Mesendoderm (in vitro differentiated cells): ENCODE measurements at regions not wholly inside any gene's neighbourhood (a gene's known extent, or its start where the extent isn't known, plus 50 kb on each side); places are given as distances from the start of the nearest gene placed in this dataset.

Experiments
- DNase-seq: peaks from one replicate; pipeline ENCODE4 v3.0.0; 2013
- H2AK5ac ChIP-seq: 2 replicates; pipeline ENCODE4 v1.6.1; 2013; ENCODE audit warnings: low read length, inconsistent platforms
- H2BK120ac ChIP-seq: 2 replicates; pipeline ENCODE4 v1.6.1; 2013; ENCODE audit warnings: low read depth, mild to moderate bottlenecking, low read length, moderate library complexity, mixed read lengths
- H2BK15ac ChIP-seq: replicated peaks from 2 replicates; pipeline ENCODE4 v1.6.1; 2013; ENCODE audit warnings: low read depth, mild to moderate bottlenecking, moderate library complexity
- H2BK5ac ChIP-seq: 2 replicates; pipeline ENCODE4 v1.6.1; 2013; ENCODE audit warnings: low read length, inconsistent platforms
- H3K18ac ChIP-seq: 2 replicates; pipeline ENCODE4 v1.6.1; 2013; ENCODE audit warnings: mild to moderate bottlenecking, low read length, mixed read lengths
- H3K23ac ChIP-seq: one replicate; pipeline ENCODE4 v1.6.1; 2013; ENCODE audit warnings: low read length
- H3K27ac ChIP-seq: 2 replicates; pipeline ENCODE4 v1.5.1; 2013; ENCODE audit warnings: low read depth, mild to moderate bottlenecking, inconsistent platforms, low read length, moderate library complexity
- H3K27me3 ChIP-seq: 2 replicates; pipeline ENCODE4 v1.6.1; 2013; ENCODE audit warnings: low read length, control low read depth, mild to moderate bottlenecking, inconsistent platforms; ENCODE audit not compliant: insufficient read depth, poor library complexity
- H3K36me3 ChIP-seq: 2 replicates; pipeline ENCODE4 v1.6.1; 2013; ENCODE audit warnings: low read length, inconsistent platforms; ENCODE audit not compliant: control insufficient read depth, insufficient read depth
- H3K4ac ChIP-seq: one replicate; pipeline ENCODE4 v1.6.1; 2013; ENCODE audit warnings: low read depth, mild to moderate bottlenecking, low read length, moderate library complexity
- H3K4me1 ChIP-seq: 2 replicates; pipeline ENCODE4 v1.6.1; 2013; ENCODE audit warnings: low read depth, low read length, inconsistent platforms; ENCODE audit not compliant: control insufficient read depth
- H3K4me2 ChIP-seq: 2 replicates; pipeline ENCODE4 v1.6.1; 2013; ENCODE audit warnings: low read length
- H3K4me3 ChIP-seq: 2 replicates; pipeline ENCODE4 v1.5.1; 2013; ENCODE audit warnings: mild to moderate bottlenecking, low read length
- H3K56ac ChIP-seq: one replicate; pipeline ENCODE4 v1.6.1; 2013; ENCODE audit warnings: low read length
- H3K79me1 ChIP-seq: 2 replicates; pipeline ENCODE4 v1.6.1; 2013; ENCODE audit warnings: low read length, inconsistent platforms
- H3K79me2 ChIP-seq: 2 replicates; pipeline ENCODE4 v1.6.1; 2013; ENCODE audit warnings: mild to moderate bottlenecking, low read length; ENCODE audit not compliant: control insufficient read depth, insufficient read depth
- H3K9ac ChIP-seq: 2 replicates; pipeline ENCODE4 v1.6.1; 2013; ENCODE audit warnings: low read length, inconsistent platforms
- H4K5ac ChIP-seq: one replicate; pipeline ENCODE4 v1.6.1; 2013; ENCODE audit warnings: low read length
- H4K8ac ChIP-seq: one replicate; pipeline ENCODE4 v1.6.1; 2013; ENCODE audit warnings: low read depth, mild to moderate bottlenecking, control low read depth, low read length, moderate library complexity
- WGBS: extraction: QIAGEN DNeasy Blood & Tissue Kit; methylation state at CpG from one replicate; pipeline ENCODE4 v1.1.7; 2013; ENCODE audit warnings: low lambda C conversion rate, missing lambda C conversion rate; ENCODE audit not compliant: insufficient coverage; ENCODE audit errors: extremely low coverage; 5-methylcytosine and 5-hydroxymethylcytosine counted together

- Histone ChIP-seq H3K4me1 (no peaks in the 10 kb centered on the region), H3K36me3 (no peaks in the 10 kb centered on the region), H3K4ac (no peak overlapping the region), H2BK15ac (no peak overlapping the region), H2AK5ac (no peak overlapping the region), H4K8ac (no peak overlapping the region), H3K56ac (no peak overlapping the region), H3K27ac (no peak overlapping the region), H3K79me2 (no peaks in the 10 kb centered on the region), H3K79me1 (no peaks in the 10 kb centered on the region), H3K27me3 (no peaks in the 10 kb centered on the region), H3K23ac (no peak overlapping the region), H3K18ac (no peak overlapping the region), H2BK120ac (no peak overlapping the region), H3K4me3 (no peak overlapping the region), H2BK5ac (no peak overlapping the region), H3K9ac (no peak overlapping the region), H3K4me2 (no peak overlapping the region), H4K5ac (no peak overlapping the region)
- no peak for DNase-seq
- no CpG with 5 or more reads among the region's 3 CpGs for WGBS
Measured at GRCh38 chr15:47584316-47584715, 133.0 kb upstream of the SEMA6D start.

GRCh38 chr15:47586653-47587224 is 130.6 kb upstream of the SEMA6D start:
- H2AK5ac ChIP-seq = no peak overlapping the region
- WGBS = no CpG with 5 or more reads among the region's 6 CpGs
- no peak overlapping the region for H3K23ac ChIP-seq
- no peak overlapping the region for H3K56ac ChIP-seq
- H2BK5ac ChIP-seq = no peak overlapping the region
- H2BK120ac ChIP-seq = no peak overlapping the region
- H3K9ac ChIP-seq = no peak overlapping the region
- H3K4me1 ChIP-seq = no peaks in the 10 kb centered on the region
- H3K18ac ChIP-seq = no peak overlapping the region
- no peaks in the 10 kb centered on the region for H3K79me1 ChIP-seq
- no peak overlapping the region for H3K4me3 ChIP-seq
- H3K79me2 ChIP-seq = no peaks in the 10 kb centered on the region
- no peak overlapping the region for H3K4me2 ChIP-seq
- no peak for DNase-seq
- no peak overlapping the region for H3K27ac ChIP-seq
- no peaks in the 10 kb centered on the region for H3K36me3 ChIP-seq
- no peak overlapping the region for H2BK15ac ChIP-seq
- H4K8ac ChIP-seq = no peak overlapping the region
- H3K27me3 ChIP-seq = no peaks in the 10 kb centered on the region
- H3K4ac ChIP-seq = no peak overlapping the region
- H4K5ac ChIP-seq = no peak overlapping the region

GRCh38 chr15:47587940-47588802 is 129.1 kb upstream of the SEMA6D start:
- Histone ChIP-seq H2AK5ac (no peak overlapping the region), H3K27me3 (no peaks in the 10 kb centered on the region), H3K56ac (no peak overlapping the region), H3K79me1 (no peaks in the 10 kb centered on the region), H4K5ac (no peak overlapping the region), H3K27ac (no peak overlapping the region), H3K79me2 (no peaks in the 10 kb centered on the region), H3K4me3 (no peak overlapping the region), H3K18ac (no peak overlapping the region), H3K4me1 (no peaks in the 10 kb centered on the region), H3K23ac (no peak overlapping the region), H3K4ac (no peak overlapping the region), H3K36me3 (no peaks in the 10 kb centered on the region), H2BK15ac (no peak overlapping the region), H4K8ac (no peak overlapping the region), H3K4me2 (no peak overlapping the region), H3K9ac (no peak overlapping the region), H2BK120ac (no peak overlapping the region), H2BK5ac (no peak overlapping the region)
- WGBS = no CpG with 5 or more reads among the region's 6 CpGs
- DNase-seq = peak; percentile 45

- no peaks in the 10 kb centered on the region for H3K79me1 ChIP-seq
Measured at GRCh38 chr15:47588958-47589357, 128.3 kb upstream of the SEMA6D start.

GRCh38 chr15:47598996-47599395 is 118.3 kb upstream of the SEMA6D start:
- Histone ChIP-seq H3K23ac (no peak overlapping the region), H4K5ac (no peak overlapping the region), H2BK120ac (no peak overlapping the region), H3K4ac (no peak overlapping the region), H2BK5ac (no peak overlapping the region), H2BK15ac (no peak overlapping the region), H3K4me2 (no peak overlapping the region), H4K8ac (no peak overlapping the region), H3K18ac (no peak overlapping the region), H2AK5ac (no peak overlapping the region), H3K9ac (no peak overlapping the region), H3K27me3 (no peaks in the 10 kb centered on the region), H3K4me3 (no peak overlapping the region), H3K36me3 (no peaks in the 10 kb centered on the region), H3K27ac (peak overlapping the region; percentile 31), H3K79me1 (no peaks in the 10 kb centered on the region), H3K79me2 (no peaks in the 10 kb centered on the region), H3K4me1 (peaks cover 2% of the 10 kb centered on the region), H3K56ac (no peak overlapping the region)
- peak; percentile 48 for DNase-seq
- WGBS = no CpG with 5 or more reads among the region's 3 CpGs

More at GRCh38 chr15:47588958-47589357, 128.3 kb upstream of the SEMA6D start:
- no peak overlapping the region for H2BK5ac ChIP-seq
- H4K8ac ChIP-seq = no peak overlapping the region
- H3K27ac ChIP-seq = no peak overlapping the region
- H4K5ac ChIP-seq = no peak overlapping the region
- H3K36me3 ChIP-seq = no peaks in the 10 kb centered on the region
- WGBS = no CpG with 5 or more reads among the region's 6 CpGs
- no peak overlapping the region for H3K4me3 ChIP-seq
- no peaks in the 10 kb centered on the region for H3K79me2 ChIP-seq
- no peak overlapping the region for H3K56ac ChIP-seq
- no peak overlapping the region for H3K4me2 ChIP-seq
- H2BK120ac ChIP-seq = no peak overlapping the region
- no peaks in the 10 kb centered on the region for H3K4me1 ChIP-seq
- H2BK15ac ChIP-seq = no peak overlapping the region
- no peak overlapping the region for H3K9ac ChIP-seq
- DNase-seq = peak; percentile 37
- no peak overlapping the region for H2AK5ac ChIP-seq
- no peak overlapping the region for H3K23ac ChIP-seq
- H3K4ac ChIP-seq = no peak overlapping the region
- no peak overlapping the region for H3K18ac ChIP-seq
- H3K27me3 ChIP-seq = no peaks in the 10 kb centered on the region
